GM19035 (cell line): ENCODE measurements at regions not wholly inside any gene's neighbourhood (a gene's known extent, or its start where the extent isn't known, plus 50 kb on each side); places are given as distances from the start of the nearest gene placed in this dataset.

Source experiments
- ATAC-seq: cut with Tn5 transposase; IDR thresholded peaks from one replicate; pipeline ENCODE4 v1.9.1; 2021; ENCODE audit not compliant: unreplicated experiment

DNA sequence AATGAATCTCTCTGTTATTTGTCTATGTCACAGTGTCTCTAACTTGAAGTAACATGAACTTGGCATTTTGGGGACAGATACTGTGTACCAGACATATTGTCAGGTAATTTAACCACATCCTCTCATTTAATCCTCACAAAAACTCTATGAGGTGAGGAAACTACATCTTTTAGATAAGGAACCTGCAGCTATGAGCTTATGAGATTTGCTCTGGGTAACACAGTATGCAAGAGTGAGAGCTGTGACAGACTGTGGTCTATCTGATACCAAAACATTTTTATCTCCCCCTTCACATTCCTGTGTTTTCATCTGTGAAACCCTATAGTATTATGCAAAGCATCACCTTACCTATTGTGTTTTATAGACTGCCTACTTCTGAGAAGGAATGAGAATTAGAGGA, 58.4 kb upstream of the HS3ST1 start:
- ATAC-seq = no peak

DNA sequence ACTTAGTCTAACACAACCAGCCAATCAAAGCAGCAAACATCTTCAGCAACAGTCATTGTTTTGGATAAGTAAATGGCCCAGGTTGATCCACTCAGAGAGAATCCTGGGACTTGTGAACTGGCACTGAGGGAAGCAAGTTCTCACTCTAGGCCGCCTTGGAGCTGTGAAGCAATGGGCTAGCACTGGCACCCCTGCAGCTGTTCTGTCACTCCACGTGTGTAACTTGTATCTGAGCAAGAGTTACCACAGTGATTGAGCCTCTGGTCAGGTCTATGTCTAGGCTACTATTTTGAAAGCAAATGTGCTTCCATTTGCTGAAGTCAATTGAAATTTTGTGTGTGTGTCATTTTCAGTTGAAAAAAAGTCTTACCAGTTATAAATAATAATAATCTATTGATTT, 57.2 kb upstream of the HS3ST1 start:
- no peak for ATAC-seq

DNA sequence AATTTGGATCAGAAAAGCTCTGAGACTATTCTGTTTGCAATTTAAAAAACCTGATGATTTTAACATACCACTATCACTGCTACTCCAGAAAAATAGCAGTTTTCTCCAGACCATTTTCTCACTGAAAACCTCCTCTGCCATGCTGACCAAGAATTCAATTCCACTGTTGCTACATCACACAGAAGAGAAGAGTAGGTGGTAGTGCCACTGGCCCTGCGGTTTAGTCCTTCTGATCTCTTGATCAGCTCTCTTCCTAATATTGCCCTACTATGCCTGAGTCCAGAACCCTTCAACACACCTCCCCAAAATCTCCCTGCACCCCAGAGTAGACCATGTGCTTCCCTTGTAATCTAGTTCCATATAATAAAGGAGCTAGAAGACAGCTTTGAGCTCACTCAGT, 55.8 kb upstream of the HS3ST1 start:
- ATAC-seq = no peak

DNA sequence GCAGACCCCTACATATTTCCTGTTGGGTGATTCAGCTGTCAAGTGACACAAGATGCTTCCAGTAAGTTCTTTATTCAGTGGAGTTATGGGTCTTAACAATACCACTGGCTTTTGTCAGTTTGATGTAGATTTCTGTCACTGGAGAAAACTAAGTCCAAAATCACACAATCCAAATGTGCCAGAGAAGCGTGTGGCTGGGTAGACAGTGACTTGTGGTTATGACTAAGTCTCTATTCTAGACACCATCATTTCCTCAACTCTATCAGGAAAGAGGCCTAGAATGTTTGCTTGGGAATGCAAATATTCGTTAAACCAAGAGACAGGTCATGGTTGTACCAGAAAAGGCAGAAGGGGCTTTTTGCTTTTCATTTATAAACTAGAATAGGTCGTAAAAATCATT, 54.4 kb upstream of the HS3ST1 start:
- ATAC-seq = no peak

DNA sequence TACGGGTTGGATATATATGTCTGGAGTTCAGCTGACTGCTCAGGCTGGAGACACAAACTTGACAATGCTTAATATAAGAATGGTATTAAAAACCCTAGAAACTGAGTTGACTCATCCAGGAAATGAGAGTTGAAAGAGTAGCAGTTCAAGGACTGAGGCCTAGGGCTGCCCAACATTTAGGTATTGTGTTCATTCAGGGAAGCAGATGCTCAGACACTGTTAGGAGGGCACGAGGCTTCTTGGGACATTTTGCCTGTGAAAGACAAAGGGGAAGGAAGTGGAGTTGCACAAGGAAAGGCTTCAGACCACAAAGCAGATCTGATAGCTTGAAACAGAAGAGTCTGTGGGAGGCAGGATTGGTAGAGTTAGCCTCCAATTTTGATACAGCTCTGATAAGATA, 52.0 kb upstream of the HS3ST1 start:
- peak; percentile 86 for ATAC-seq
